BE2C (cell line): ENCODE measurements at regions not wholly inside any gene's neighbourhood (a gene's known extent, or its start where the extent isn't known, plus 50 kb on each side); places are given as distances from the start of the nearest gene placed in this dataset.

Experiments
- DNase-seq: peaks from one replicate; pipeline ENCODE4 v3.0.0-alpha.2; 2020
- H3K27me3 ChIP-seq: fragments of 250-450 bp; sonication (Bioruptor Pico); 2 replicates; pipeline ENCODE4 v1.5.1; 2020; ENCODE audit warnings: mild to moderate bottlenecking
- H3K36me3 ChIP-seq: fragments of 250-450 bp; sonication (Bioruptor Pico); 2 replicates; pipeline ENCODE4 v1.5.1; 2020; ENCODE audit warnings: mild to moderate bottlenecking
- H3K4me1 ChIP-seq: fragments of 250-450 bp; sonication (Bioruptor Pico); 2 replicates; pipeline ENCODE4 v1.5.1; 2020
- H3K4me3 ChIP-seq: 2 replicates; pipeline ENCODE4 v1.5.1; 2011; ENCODE audit warnings: low read depth, low read length
- H3K9me3 ChIP-seq: fragments of 250-450 bp; sonication (Bioruptor Pico); 2 replicates; pipeline ENCODE4 v1.5.1; 2020
- CTCF ChIP-seq: IDR thresholded peaks from 2 replicates; pipeline ENCODE4 v1.5.1; 2012; ENCODE audit warnings: mild to moderate bottlenecking, low read depth, low read length

- Histone ChIP-seq H3K27me3 (no peaks in the 10 kb centered on the region), H3K4me1 (no peaks in the 10 kb centered on the region), H3K36me3 (no peaks in the 10 kb centered on the region), H3K4me3 (no peak overlapping the region), H3K9me3 (no peaks in the 10 kb centered on the region)
- no peak for DNase-seq
- no peak for TF ChIP-seq CTCF
These were observed 164.2 kb upstream of the CLEC14A start for GRCh38 chr14:38420048-38420447.

GRCh38 chr14:38419579-38419978, 163.7 kb upstream of the CLEC14A start:
- no peak for TF ChIP-seq CTCF
- Histone ChIP-seq H3K4me1 (no peaks in the 10 kb centered on the region), H3K27me3 (no peaks in the 10 kb centered on the region), H3K36me3 (no peaks in the 10 kb centered on the region), H3K9me3 (no peaks in the 10 kb centered on the region), H3K4me3 (no peak overlapping the region)
- DNase-seq = no peak

- Histone ChIP-seq H3K36me3 (no peaks in the 10 kb centered on the region), H3K9me3 (no peaks in the 10 kb centered on the region), H3K4me3 (no peak overlapping the region), H3K4me1 (no peaks in the 10 kb centered on the region), H3K27me3 (no peaks in the 10 kb centered on the region)
- no peak for TF ChIP-seq CTCF
- no peak for DNase-seq
These were observed 156.8 kb upstream of the CLEC14A start for GRCh38 chr14:38412654-38413053.

- TF ChIP-seq CTCF = no peak
- peaks cover 14% of the 10 kb centered on the region for H3K4me1 ChIP-seq
- DNase-seq = no peak
- H3K27me3 ChIP-seq = no peaks in the 10 kb centered on the region
- no peaks in the 10 kb centered on the region for H3K36me3 ChIP-seq
- no peaks in the 10 kb centered on the region for H3K9me3 ChIP-seq
- no peak overlapping the region for H3K4me3 ChIP-seq
These were observed 154.5 kb upstream of the CLEC14A start for GRCh38 chr14:38410442-38410841.

- DNase-seq = no peak
- H3K4me1 ChIP-seq = peaks cover 18% of the 10 kb centered on the region
These were observed 153.3 kb upstream of the CLEC14A start for GRCh38 chr14:38409071-38409705.

More at GRCh38 chr14:38409071-38409705, 153.3 kb upstream of the CLEC14A start:
- no peaks in the 10 kb centered on the region for H3K36me3 ChIP-seq
- TF ChIP-seq CTCF = no peak
- no peak overlapping the region for H3K4me3 ChIP-seq
- no peaks in the 10 kb centered on the region for H3K27me3 ChIP-seq
- H3K9me3 ChIP-seq = no peaks in the 10 kb centered on the region
